ENCODE measurements at regions not wholly inside any gene's neighbourhood (a gene's known extent, or its start where the extent isn't known, plus 50 kb on each side); places are given as distances from the start of the nearest gene placed in this dataset.

GRCh38 chr3:76429581-76430177 is 610.2 kb upstream of the ROBO2 start:
- Histone ChIP-seq H3K9me3 (no peaks in the 10 kb centered on the region), H3K27ac (no peak overlapping the region), H3K36me3 (no peaks in the 10 kb centered on the region), H3K27me3 (no peaks in the 10 kb centered on the region), H3K4me1 (no peaks in the 10 kb centered on the region), H3K4me3 (no peak overlapping the region)
- intact Hi-C loops (cut with DNase I; ENCODE audit: low total_unique reads): no loop called here
- no peak for DNase-seq
- TF ChIP-seq, protein P1, sequence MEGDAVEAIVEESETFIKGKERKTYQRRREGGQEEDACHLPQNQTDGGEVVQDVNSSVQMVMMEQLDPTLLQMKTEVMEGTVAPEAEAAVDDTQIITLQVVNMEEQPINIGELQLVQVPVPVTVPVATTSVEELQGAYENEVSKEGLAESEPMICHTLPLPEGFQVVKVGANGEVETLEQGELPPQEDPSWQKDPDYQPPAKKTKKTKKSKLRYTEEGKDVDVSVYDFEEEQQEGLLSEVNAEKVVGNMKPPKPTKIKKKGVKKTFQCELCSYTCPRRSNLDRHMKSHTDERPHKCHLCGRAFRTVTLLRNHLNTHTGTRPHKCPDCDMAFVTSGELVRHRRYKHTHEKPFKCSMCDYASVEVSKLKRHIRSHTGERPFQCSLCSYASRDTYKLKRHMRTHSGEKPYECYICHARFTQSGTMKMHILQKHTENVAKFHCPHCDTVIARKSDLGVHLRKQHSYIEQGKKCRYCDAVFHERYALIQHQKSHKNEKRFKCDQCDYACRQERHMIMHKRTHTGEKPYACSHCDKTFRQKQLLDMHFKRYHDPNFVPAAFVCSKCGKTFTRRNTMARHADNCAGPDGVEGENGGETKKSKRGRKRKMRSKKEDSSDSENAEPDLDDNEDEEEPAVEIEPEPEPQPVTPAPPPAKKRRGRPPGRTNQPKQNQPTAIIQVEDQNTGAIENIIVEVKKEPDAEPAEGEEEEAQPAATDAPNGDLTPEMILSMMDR (IDR thresholded peaks at IDR 0.05): no peak

GRCh38 chr3:76432396-76432795 is 607.5 kb upstream of the ROBO2 start:
- DNase-seq: no peak

GRCh38 chr3:76436894-76437293 is 603.0 kb upstream of the ROBO2 start:
- intact Hi-C loops (cut with DNase I; ENCODE audit: low total_unique reads): no loop called here
- Histone ChIP-seq H3K9me3 (no peaks in the 10 kb centered on the region), H3K27ac (no peak overlapping the region), H3K27me3 (no peaks in the 10 kb centered on the region), H3K36me3 (no peaks in the 10 kb centered on the region), H3K4me3 (no peak overlapping the region), H3K4me1 (no peaks in the 10 kb centered on the region)
- TF ChIP-seq, protein P1 (IDR thresholded peaks at IDR 0.05): no peak
- DNase-seq: no peak

More at GRCh38 chr3:76432396-76432795, 607.5 kb upstream of the ROBO2 start:
- Histone ChIP-seq H3K27me3 (no peaks in the 10 kb centered on the region), H3K4me3 (no peak overlapping the region), H3K9me3 (no peaks in the 10 kb centered on the region), H3K27ac (no peak overlapping the region), H3K36me3 (no peaks in the 10 kb centered on the region), H3K4me1 (no peaks in the 10 kb centered on the region)
- TF ChIP-seq, protein P1 (IDR thresholded peaks at IDR 0.05): no peak
- intact Hi-C loops (cut with DNase I; ENCODE audit: low total_unique reads): no loop called here

- no peaks in the 10 kb centered on the region for H3K36me3 ChIP-seq
- no peaks in the 10 kb centered on the region for H3K27me3 ChIP-seq
- H3K9me3 ChIP-seq: no peaks in the 10 kb centered on the region
- no peaks in the 10 kb centered on the region for H3K4me1 ChIP-seq
- TF ChIP-seq, protein P1 (IDR thresholded peaks at IDR 0.05): no peak
- DNase-seq: no peak
- no peak overlapping the region for H3K27ac ChIP-seq
- no peak overlapping the region for H3K4me3 ChIP-seq
- intact Hi-C loops (cut with DNase I; ENCODE audit: low total_unique reads): no loop called here
Observed at GRCh38 chr3:76438971-76439370, 600.9 kb upstream of the ROBO2 start.

DNA sequence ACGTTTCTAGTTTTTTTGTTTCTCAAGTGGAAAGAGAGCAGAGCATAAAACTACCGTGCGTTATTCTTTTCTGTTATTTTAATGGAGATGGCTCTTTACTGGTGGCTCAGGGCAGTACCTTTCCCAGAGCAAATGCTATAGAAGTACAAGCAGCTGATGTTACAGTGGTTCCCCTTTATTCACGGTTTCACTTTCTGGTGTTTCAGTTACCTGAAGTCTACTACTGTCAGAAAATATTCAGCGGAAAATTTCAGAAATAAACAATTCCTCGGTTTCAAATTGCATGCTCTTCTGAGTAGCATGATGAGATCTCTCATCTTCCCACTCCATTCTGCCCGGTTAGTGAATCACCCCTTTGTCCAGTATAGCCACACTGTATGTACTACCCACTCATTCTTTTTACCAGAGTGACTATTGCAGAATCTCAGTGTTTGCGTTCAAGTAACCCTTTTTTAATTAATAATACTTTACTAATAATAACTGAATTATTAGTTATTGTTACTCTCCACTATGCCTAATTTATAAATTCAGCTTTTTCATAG is 597.5 kb upstream of the ROBO2 start:
- Histone ChIP-seq H3K27me3 (no peaks in the 10 kb centered on the region), H3K4me1 (no peaks in the 10 kb centered on the region), H3K36me3 (no peaks in the 10 kb centered on the region), H3K27ac (no peak overlapping the region), H3K9me3 (no peaks in the 10 kb centered on the region), H3K4me3 (no peak overlapping the region)
- TF ChIP-seq, protein P1 (IDR thresholded peaks at IDR 0.05): no peak
- DNase-seq: no peak
- intact Hi-C loops (cut with DNase I; ENCODE audit: low total_unique reads): no loop called here

All from tibial artery (tissue), 4 donors.